Colonic mucosa (tissue), 4 donors: ENCODE measurements at regions not wholly inside any gene's neighbourhood (a gene's known extent, or its start where the extent isn't known, plus 50 kb on each side); places are given as distances from the start of the nearest gene placed in this dataset.

ENCODE experiments used
- DNase-seq: peaks from one replicate; pipeline ENCODE4 v3.0.0-alpha.2; 2020
- H3K27ac ChIP-seq: fragments of 200-600 bp; one replicate; pipeline ENCODE4 v1.8.0; 2021
- H3K27me3 ChIP-seq: fragments of 200-600 bp; one replicate; pipeline ENCODE4 v1.8.0; 2021
- H3K36me3 ChIP-seq: fragments of 200-600 bp; one replicate; pipeline ENCODE4 v1.8.0; 2021
- H3K4me1 ChIP-seq: fragments of 200-600 bp; one replicate; pipeline ENCODE4 v1.8.0; 2021; ENCODE audit warnings: mild to moderate bottlenecking
- H3K4me3 ChIP-seq: fragments of 200-600 bp; one replicate; pipeline ENCODE4 v1.8.0; 2021
- H3K9ac ChIP-seq, 2 donors: one replicate each; pipeline ENCODE4 v1.7.0; 2013; ENCODE audit warnings: control low read depth in 2 of 2, low read depth in 2 of 2, low read length in 2 of 2
- H3K9me3 ChIP-seq: fragments of 200-600 bp; one replicate; pipeline ENCODE4 v1.8.0; 2021
- CTCF ChIP-seq: fragments of 200-600 bp; IDR thresholded peaks from one replicate; pipeline ENCODE4 v1.8.0; 2022; ENCODE audit warnings: antibody characterized with exemption, mild to moderate bottlenecking
- intact Hi-C: fragments of 100-400 bp; cut with DNase I; formaldehyde crosslinking; loops from one replicate; pipeline ENCODE4 v1.14.1; 2022
- donor health status: healthy.
- donor health status: DM: no; HTN: no; CAD: no.
- donor health status: DM: no; HTN: no; CAD: no.

- Histone ChIP-seq H3K4me1 (no peaks in the 10 kb centered on the region), H3K9ac (no peak overlapping the region), H3K36me3 (no peaks in the 10 kb centered on the region), H3K9me3 (no peaks in the 10 kb centered on the region), H3K27ac (no peak overlapping the region), H3K4me3 (no peak overlapping the region), H3K27me3 (no peaks in the 10 kb centered on the region)
- no peak for DNase-seq
- TF ChIP-seq CTCF, result no peak
- intact Hi-C loops, result no loop called here
These were observed 57.4 kb upstream of the TMPRSS15 start for GRCh38 chr21:18460979-18461378.

GRCh38 chr21:18461743-18462142 is 58.2 kb upstream of the TMPRSS15 start:
- DNase-seq, result no peak
- Histone ChIP-seq H3K9ac (no peak overlapping the region), H3K9me3 (no peaks in the 10 kb centered on the region), H3K27me3 (no peaks in the 10 kb centered on the region), H3K4me1 (no peaks in the 10 kb centered on the region), H3K27ac (no peak overlapping the region), H3K4me3 (no peak overlapping the region), H3K36me3 (no peaks in the 10 kb centered on the region)
- intact Hi-C loops, result no loop called here
- TF ChIP-seq CTCF, result no peak

- Histone ChIP-seq H3K27me3 (no peaks in the 10 kb centered on the region), H3K27ac (no peak overlapping the region), H3K36me3 (no peaks in the 10 kb centered on the region), H3K9me3 (no peaks in the 10 kb centered on the region), H3K9ac (no peak overlapping the region), H3K4me1 (no peaks in the 10 kb centered on the region), H3K4me3 (no peak overlapping the region)
- intact Hi-C loops, result no loop called here
- TF ChIP-seq CTCF, result no peak
- DNase-seq, result no peak
These were observed 64.1 kb upstream of the TMPRSS15 start for GRCh38 chr21:18467715-18468114.

GRCh38 chr21:18468790-18469189 is 65.2 kb upstream of the TMPRSS15 start:
- no peak overlapping the region for H3K9ac ChIP-seq
- no peaks in the 10 kb centered on the region for H3K9me3 ChIP-seq
- H3K27me3 ChIP-seq, result no peaks in the 10 kb centered on the region
- no peak overlapping the region for H3K4me3 ChIP-seq
- DNase-seq, result no peak
- intact Hi-C loops, result no loop called here
- no peak for TF ChIP-seq CTCF
- no peak overlapping the region for H3K27ac ChIP-seq
- no peaks in the 10 kb centered on the region for H3K36me3 ChIP-seq
- H3K4me1 ChIP-seq, result no peaks in the 10 kb centered on the region

GRCh38 chr21:18476639-18477038 is 73.1 kb upstream of the TMPRSS15 start:
- Histone ChIP-seq H3K4me1 (no peaks in the 10 kb centered on the region), H3K4me3 (no peak overlapping the region), H3K9me3 (no peaks in the 10 kb centered on the region), H3K27me3 (no peaks in the 10 kb centered on the region), H3K36me3 (no peaks in the 10 kb centered on the region), H3K9ac (no peak overlapping the region), H3K27ac (no peak overlapping the region)
- intact Hi-C loops, result no loop called here
- DNase-seq, result no peak
- no peak for TF ChIP-seq CTCF

DNA sequence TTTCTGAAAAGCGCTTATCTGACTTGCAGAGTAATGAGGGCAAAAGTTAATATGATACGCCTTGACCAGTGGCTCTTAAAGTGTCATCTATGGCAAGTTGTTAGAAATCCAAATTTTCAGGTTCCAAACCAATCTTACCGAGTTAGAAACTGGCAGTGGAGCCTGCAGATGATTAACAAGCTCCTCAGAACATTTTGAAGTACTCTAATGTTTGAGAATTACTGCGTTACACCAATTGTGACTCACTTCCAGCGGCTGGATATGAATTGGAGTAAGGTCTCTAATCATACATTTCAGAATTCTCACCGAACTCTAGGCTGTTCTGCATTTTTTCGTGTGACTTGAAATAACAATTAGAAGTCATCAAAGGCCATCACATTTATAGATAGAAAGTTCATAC is 73.5 kb upstream of the TMPRSS15 start:
- no peak overlapping the region for H3K9ac ChIP-seq
- no peaks in the 10 kb centered on the region for H3K9me3 ChIP-seq
- H3K27me3 ChIP-seq, result no peaks in the 10 kb centered on the region
- intact Hi-C loops, result no loop called here
- DNase-seq, result no peak
- TF ChIP-seq CTCF, result no peak
- H3K4me1 ChIP-seq, result no peaks in the 10 kb centered on the region
- H3K27ac ChIP-seq, result no peak overlapping the region
- no peak overlapping the region for H3K4me3 ChIP-seq
- H3K36me3 ChIP-seq, result no peaks in the 10 kb centered on the region
